SK-N-SH (cell line): ENCODE measurements at regions not wholly inside any gene's neighbourhood (a gene's known extent, or its start where the extent isn't known, plus 50 kb on each side); places are given as distances from the start of the nearest gene placed in this dataset.

ENCODE experiments used
- CTCF ChIA-PET: fragments of 300-600, 350-600 bp; formaldehyde crosslinking; extraction: SDS; loops from one replicate; lab custom pipeline; 2021; lab: Yijun Ruan, JAX
- POLR2A ChIA-PET: fragments of 350-600 bp; sonication (Branson Sonifier 250); formaldehyde crosslinking; extraction: SDS; loops from one replicate; lab custom pipeline; 2020; ENCODE audit warnings: antibody characterized with exemption, inconsistent platforms; lab: Yijun Ruan, JAX
- DNase-seq: peaks from one replicate; pipeline ENCODE4 v3.0.0; 2012
- H2AFZ ChIP-seq: fragments of 200-600 bp; sonication (generic); 2 replicates; pipeline ENCODE4 v1.8.1; 2016; ENCODE audit warnings: antibody characterized with exemption, mild to moderate bottlenecking, low read depth
- H3F3A ChIP-seq: fragments of 200-600 bp; sonication (generic); replicated peaks from 2 replicates; pipeline ENCODE3; 2016; ENCODE audit warnings: antibody characterized with exemption, mild to moderate bottlenecking; ENCODE audit not compliant: insufficient read depth
- H3K27ac ChIP-seq, 2 experiments: fragments of 200-500 bp in 1 of 2; fragments of 200-600 bp in 1 of 2; sonication (Bioruptor generic) in 1 of 2; sonication (generic), shearing (Covaris generic) in 1 of 2; 2 replicates each; pipeline versions ENCODE4 v1.5.1 to v1.6.1; 2014 to 2016; ENCODE audit warnings: low read depth in 2 of 2, inconsistent platforms in 1 of 2, low read length in 1 of 2, mild to moderate bottlenecking in 1 of 2, mixed read lengths in 1 of 2
- H3K27me3 ChIP-seq: fragments of 200-600 bp; sonication (generic), shearing (Covaris generic); 2 replicates; pipeline ENCODE4 v1.6.1; 2016; ENCODE audit warnings: mixed run types; ENCODE audit not compliant: insufficient read depth
- H3K36me3 ChIP-seq, 2 experiments: fragments of 200-500 bp in 1 of 2; fragments of 200-600 bp in 1 of 2; sonication (Bioruptor generic) in 1 of 2; sonication (generic) in 1 of 2; replicated peaks in 1 of 2; 2 replicates each; pipeline versions ENCODE3 to v1.5.1; 2014 to 2016; ENCODE audit warnings: low read length in 1 of 2, mild to moderate bottlenecking in 1 of 2; ENCODE audit not compliant: insufficient read depth in 2 of 2, control insufficient read depth in 1 of 2
- H3K4me1 ChIP-seq, 2 experiments: fragments of 200-500 bp in 1 of 2; fragments of 200-600 bp in 1 of 2; sonication (Bioruptor generic) in 1 of 2; sonication (generic), shearing (Covaris generic) in 1 of 2; 2 replicates each; pipeline versions ENCODE4 v1.5.1 to v1.6.1; 2014 to 2016; ENCODE audit warnings: low read depth in 1 of 2, low read length in 1 of 2, mixed run types in 1 of 2; ENCODE audit not compliant: insufficient read depth in 2 of 2, control insufficient read depth in 1 of 2
- H3K4me2 ChIP-seq: fragments of 200-600 bp; sonication (generic), shearing (Covaris generic); 2 replicates; pipeline ENCODE4 v1.6.1; 2017; ENCODE audit warnings: mixed run types
- H3K4me3 ChIP-seq, 2 experiments: fragments of 200-500 bp in 1 of 2; fragments of 200-600 bp in 1 of 2; sonication (Bioruptor generic) in 1 of 2; sonication (generic), shearing (Covaris generic) in 1 of 2; 2 replicates each; pipeline versions ENCODE4 v1.5.1 to v1.8.1; 2014 to 2016; ENCODE audit warnings: low read depth in 2 of 2, inconsistent platforms in 1 of 2, low read length in 1 of 2, mild to moderate bottlenecking in 1 of 2, mixed read lengths in 1 of 2, moderate library complexity in 1 of 2
- H3K79me2 ChIP-seq: fragments of 200-600 bp; sonication (generic); 2 replicates; pipeline ENCODE4 v1.8.1; 2017; ENCODE audit warnings: mild to moderate bottlenecking; ENCODE audit not compliant: insufficient read depth
- H3K9ac ChIP-seq: fragments of 200-600 bp; sonication (generic); 2 replicates; pipeline ENCODE4 v1.6.1; 2017; ENCODE audit warnings: mixed run types
- H3K9me2 ChIP-seq: fragments of 200-600 bp; sonication (generic); 2 replicates; pipeline ENCODE4 v1.6.1; 2017; ENCODE audit warnings: mixed run types
- H3K9me3 ChIP-seq: fragments of 200-600 bp; sonication (generic); 2 replicates; pipeline ENCODE4 v1.6.1; 2017; ENCODE audit warnings: mixed run types, mild to moderate bottlenecking, moderate library complexity
- H4K20me1 ChIP-seq: fragments of 200-600 bp; sonication (generic); 2 replicates; pipeline ENCODE4 v1.6.1; 2017; ENCODE audit warnings: mild to moderate bottlenecking, mixed run types; ENCODE audit not compliant: insufficient read depth
- CHD2 ChIP-seq: fragments of 150-350 bp; IDR thresholded peaks from 2 replicates; pipeline ENCODE4 v1.6.1; 2018; ENCODE audit warnings: low read length; ENCODE audit not compliant: partially characterized antibody
- CTCF ChIP-seq: fragments of 200-600 bp; sonication (generic); IDR thresholded peaks from 2 replicates; pipeline ENCODE4 v1.6.1; 2017; ENCODE audit warnings: antibody characterized with exemption, mild to moderate bottlenecking, moderate library complexity
- EP300 ChIP-seq, 2 experiments: IDR thresholded peaks; 2 replicates each; pipeline versions ENCODE4 v1.4.0 to v1.6.1; 2012; ENCODE audit warnings: borderline replicate concordance in 1 of 2, low read depth in 1 of 2, low read length in 1 of 2
- GABPA ChIP-seq: IDR thresholded peaks from 2 replicates; pipeline ENCODE4 v1.4.0; 2012; ENCODE audit warnings: low read depth, mild to moderate bottlenecking
- GATA2 ChIP-seq: sonication (generic); formaldehyde crosslinking; IDR thresholded peaks from 2 replicates; pipeline ENCODE4 v1.5.0; 2020; ENCODE audit warnings: mild to moderate bottlenecking, missing genetic modification reagents
- JUND ChIP-seq: IDR thresholded peaks from 2 replicates; pipeline ENCODE4 v1.4.0; 2012
- MXI1 ChIP-seq: IDR thresholded peaks from 2 replicates; pipeline ENCODE4 v1.6.1; 2012; ENCODE audit warnings: mild to moderate bottlenecking, low read depth, low read length, improper control_type of control experiment
- NFIC ChIP-seq: IDR thresholded peaks from 2 replicates; pipeline ENCODE4 v1.4.0; 2012; ENCODE audit warnings: borderline replicate concordance
- PBX3 ChIP-seq: IDR thresholded peaks from 2 replicates; pipeline ENCODE4; 2012
- POLR2AphosphoS5 ChIP-seq: IDR thresholded peaks from 2 replicates; pipeline ENCODE4 v1.6.1; 2012; ENCODE audit warnings: low read depth, low read length
- RXRA ChIP-seq: IDR thresholded peaks from 2 replicates; pipeline ENCODE4 v1.4.0; 2012; ENCODE audit warnings: low read depth, mild to moderate bottlenecking, borderline replicate concordance
- TCF12 ChIP-seq: IDR thresholded peaks from 2 replicates; pipeline ENCODE4 v1.4.0; 2012
- USF2 ChIP-seq: fragments of 150-350 bp; IDR thresholded peaks from 2 replicates; pipeline ENCODE4 v1.6.1; 2017; ENCODE audit warnings: antibody characterized with exemption, low read length, low read depth, borderline replicate concordance
- ZBTB33 ChIP-seq: IDR thresholded peaks from 2 replicates; pipeline ENCODE4 v1.4.0; 2012; ENCODE audit warnings: low read depth, borderline replicate concordance
- WGBS: methylation state at CpG from one replicate; pipeline ENCODE4 v1.1.6; 2017; ENCODE audit warnings: low lambda C conversion rate; 5-methylcytosine and 5-hydroxymethylcytosine counted together

- no peaks in the 10 kb centered on the region for H3K9me2 ChIP-seq
- no peaks in the 10 kb centered on the region for H3F3A ChIP-seq
- H4K20me1 ChIP-seq = no peaks in the 10 kb centered on the region
- TF ChIP-seq MXI1 (no peak), POLR2AphosphoS5 (no peak), USF2 (no peak), ZBTB33 (no peak), GABPA (no peak), GATA2 (CRISPR knock-in tag) (no peak), JUND (no peak), NFIC (no peak), TCF12 (no peak)
- peaks cover 0 to 5% of the 10 kb centered on the region in 2 experiments; a peak in 1 of 4 replicates for H3K4me1 ChIP-seq
- no peaks in the 10 kb centered on the region for H3K9me3 ChIP-seq
- no peaks in the 10 kb centered on the region for H3K36me3 ChIP-seq
- H3K79me2 ChIP-seq = no peaks in the 10 kb centered on the region
- no peaks in the 10 kb centered on the region for H3K27me3 ChIP-seq
- no peak overlapping the region for H3K27ac ChIP-seq
- ChIA-PET CTCF (interaction anchor here (1.5 kb wide), 1 partner anchor 10 kb away, joined by 5 read pairs; no protein-coding TSS in a partner anchor), POLR2A (no interaction called here)
- 6% methylated on average over 1 of the region's 1 CpG for WGBS
- no peak overlapping the region for H3K4me3 ChIP-seq
- H3K9ac ChIP-seq = no peak overlapping the region
- H3K4me2 ChIP-seq = no peak overlapping the region
- no peak for DNase-seq
- no peak overlapping the region for H2AFZ ChIP-seq
Measured at GRCh38 chr4:163757219-163757618, 262.7 kb downstream of the TMA16 start.

- H3K79me2 ChIP-seq = no peaks in the 10 kb centered on the region
- H3K4me3 ChIP-seq = no peak overlapping the region
- no peaks in the 10 kb centered on the region for H3K9me3 ChIP-seq
- 0% methylated on average over 1 of the region's 1 CpG for WGBS
- no peaks in the 10 kb centered on the region for H3K27me3 ChIP-seq
- H3K9me2 ChIP-seq = no peaks in the 10 kb centered on the region
- no peak for TF ChIP-seq CHD2
- ChIA-PET CTCF (interaction anchor here (1.4 kb wide), 1 partner anchor 9 kb away, joined by 3 read pairs; no protein-coding TSS in a partner anchor), POLR2A (no interaction called here)
- H3K4me2 ChIP-seq = no peak overlapping the region
- DNase-seq = no peak
- peaks cover 0 to 5% of the 10 kb centered on the region in 2 experiments; a peak in 1 of 4 replicates for H3K4me1 ChIP-seq
- H4K20me1 ChIP-seq = no peaks in the 10 kb centered on the region
- H3F3A ChIP-seq = no peaks in the 10 kb centered on the region
- H3K27ac ChIP-seq = no peak overlapping the region
- no peak overlapping the region for H3K9ac ChIP-seq
- no peaks in the 10 kb centered on the region for H3K36me3 ChIP-seq
- H2AFZ ChIP-seq = no peak overlapping the region
Measured at GRCh38 chr4:163758032-163758431, 263.5 kb downstream of the TMA16 start.

GRCh38 chr4:163762741-163763140, 268.3 kb downstream of the TMA16 start:
- no peaks in the 10 kb centered on the region for H3K9me3 ChIP-seq
- 8% methylated on average over 1 of the region's 1 CpG for WGBS
- H3K9me2 ChIP-seq = no peaks in the 10 kb centered on the region
- ChIA-PET POLR2A (no interaction called here), CTCF (no interaction called here)
- no peak overlapping the region for H3K9ac ChIP-seq
- no peaks in the 10 kb centered on the region for H3F3A ChIP-seq
- H3K27ac ChIP-seq = no peak overlapping the region
- no peak overlapping the region for H2AFZ ChIP-seq
- no peak for DNase-seq
- H3K4me1 ChIP-seq = no peaks in the 10 kb centered on the region
- no peak overlapping the region for H3K4me3 ChIP-seq
- no peaks in the 10 kb centered on the region for H3K36me3 ChIP-seq
- no peaks in the 10 kb centered on the region for H3K79me2 ChIP-seq
- no peaks in the 10 kb centered on the region for H3K27me3 ChIP-seq
- H3K4me2 ChIP-seq = no peak overlapping the region
- H4K20me1 ChIP-seq = no peaks in the 10 kb centered on the region
- no peak for TF ChIP-seq CHD2
- no peak for TF ChIP-seq GATA2 (CRISPR knock-in tag)
- no peak for TF ChIP-seq ZBTB33
- TF ChIP-seq PBX3 = no peak
- TF ChIP-seq NFIC = no peak
- no peak for TF ChIP-seq EP300 (IDR thresholded peaks at IDR 0.05; ENCODE audit: borderline replicate concordance in 1 of 2, low read depth in 1 of 2, low read length in 1 of 2)
- no peak for TF ChIP-seq CTCF
- no peak for TF ChIP-seq JUND
- TF ChIP-seq RXRA = no peak
